ENCODE measurements at regions not wholly inside any gene's neighbourhood (a gene's known extent, or its start where the extent isn't known, plus 50 kb on each side); places are given as distances from the start of the nearest gene placed in this dataset.

GRCh38 chr13:87859261-87859660, 188.1 kb downstream of the SLITRK5 start:
- intact Hi-C loops (cut with micrococcal nuclease): no loop called here
- H3K27me3 Mint-ChIP-seq: no peaks in the 10 kb centered on the region
- H3K9me3 Mint-ChIP-seq: no peaks in the 10 kb centered on the region
- no peak for TF ChIP-seq CTCF (IDR thresholded peaks at IDR 0.05)
- no peaks in the 10 kb centered on the region for H3K4me1 Mint-ChIP-seq
- ChIA-PET CTCF (no interaction called here), POLR2A (no interaction called here)
- no peak overlapping the region for H3K4me3 Mint-ChIP-seq
- no peak overlapping the region for H3K27ac Mint-ChIP-seq
- H3K36me3 Mint-ChIP-seq (ENCODE audit: low read depth): no peaks in the 10 kb centered on the region
- no peak for DNase-seq
- no peak for ATAC-seq (ENCODE audit: low read depth)

GRCh38 chr13:87867426-87867825, 196.3 kb downstream of the SLITRK5 start:
- H3K4me1 Mint-ChIP-seq: no peaks in the 10 kb centered on the region
- TF ChIP-seq CTCF (IDR thresholded peaks at IDR 0.05): no peak
- H3K27ac Mint-ChIP-seq: no peak overlapping the region
- no peak for ATAC-seq (ENCODE audit: low read depth)
- no peaks in the 10 kb centered on the region for H3K36me3 Mint-ChIP-seq (ENCODE audit: low read depth)
- H3K9me3 Mint-ChIP-seq: peaks cover 3% of the 10 kb centered on the region
- H3K27me3 Mint-ChIP-seq: no peaks in the 10 kb centered on the region
- H3K4me3 Mint-ChIP-seq: no peak overlapping the region
- no peak for DNase-seq
- ChIA-PET CTCF (no interaction called here), POLR2A (no interaction called here)
- intact Hi-C loops (cut with micrococcal nuclease): no loop called here

- intact Hi-C loops (cut with micrococcal nuclease): no loop called here
- CTCF ChIA-PET: no interaction called here
- DNase-seq (no peak), ATAC-seq (ENCODE audit: low read depth) (no peak)
- no peaks in the 10 kb centered on the region for H3K27me3 Mint-ChIP-seq
- peaks cover 5% of the 10 kb centered on the region for H3K9me3 Mint-ChIP-seq
- POLR2A ChIA-PET: no interaction called here
- no peak overlapping the region for H3K4me3 Mint-ChIP-seq
- TF ChIP-seq CTCF (IDR thresholded peaks at IDR 0.05): no peak
- no peak overlapping the region for H3K27ac Mint-ChIP-seq
- H3K36me3 Mint-ChIP-seq (ENCODE audit: low read depth): no peaks in the 10 kb centered on the region
- H3K4me1 Mint-ChIP-seq: no peaks in the 10 kb centered on the region
These were observed 197.6 kb downstream of the SLITRK5 start for GRCh38 chr13:87868731-87869130.

GRCh38 chr13:87872813-87873212, 201.6 kb downstream of the SLITRK5 start:
- no peak for TF ChIP-seq CTCF (IDR thresholded peaks at IDR 0.05)
- H3K4me3 Mint-ChIP-seq: no peak overlapping the region
- H3K9me3 Mint-ChIP-seq: peaks cover 5% of the 10 kb centered on the region
- no peaks in the 10 kb centered on the region for H3K27me3 Mint-ChIP-seq
- POLR2A ChIA-PET: no interaction called here
- ATAC-seq (ENCODE audit: low read depth) (no peak), DNase-seq (no peak)
- H3K36me3 Mint-ChIP-seq (ENCODE audit: low read depth): no peaks in the 10 kb centered on the region
- H3K4me1 Mint-ChIP-seq: no peaks in the 10 kb centered on the region
- CTCF ChIA-PET: no interaction called here
- no peak overlapping the region for H3K27ac Mint-ChIP-seq
- intact Hi-C loops (cut with micrococcal nuclease): no loop called here

- intact Hi-C loops (cut with micrococcal nuclease): no loop called here
- H3K36me3 Mint-ChIP-seq (ENCODE audit: low read depth): no peaks in the 10 kb centered on the region
- H3K27me3 Mint-ChIP-seq: no peaks in the 10 kb centered on the region
- ATAC-seq (ENCODE audit: low read depth): no peak
- no peaks in the 10 kb centered on the region for H3K4me1 Mint-ChIP-seq
- peaks cover 5% of the 10 kb centered on the region for H3K9me3 Mint-ChIP-seq
- no peak overlapping the region for H3K27ac Mint-ChIP-seq
- ChIA-PET POLR2A (no interaction called here), CTCF (no interaction called here)
- TF ChIP-seq CTCF (IDR thresholded peaks at IDR 0.05): no peak
- DNase-seq: no peak
- no peak overlapping the region for H3K4me3 Mint-ChIP-seq
These were observed 206.3 kb downstream of the SLITRK5 start for GRCh38 chr13:87877477-87877876.
